Activated naive CD8-positive, alpha-beta T cell treated with anti-CD3 and anti-CD28 coated beads, Interleukin-2, amount 50 U/mL, for 24 hours (primary cell): ENCODE measurements at regions not wholly inside any gene's neighbourhood (a gene's known extent, or its start where the extent isn't known, plus 50 kb on each side); places are given as distances from the start of the nearest gene placed in this dataset.

Source experiments
- ATAC-seq: fragments of 150-1000 bp; cut with Tn5 transposase; one replicate; pipeline ENCODE4 v1.10.0; 2021
- DNase-seq: peaks from one replicate; pipeline ENCODE4 v3.0.0; 2021
- H3K27ac Mint-ChIP-seq: one replicate; pipeline ENCODE4 v1.8.0; 2021; ENCODE audit warnings: mild to moderate bottlenecking, mixed read lengths
- H3K27me3 Mint-ChIP-seq: one replicate; pipeline ENCODE4 v1.8.0; 2021; ENCODE audit warnings: mixed read lengths
- H3K36me3 Mint-ChIP-seq: one replicate; pipeline ENCODE4 v1.8.0; 2021; ENCODE audit warnings: low read depth, mixed read lengths
- H3K4me1 Mint-ChIP-seq: one replicate; pipeline ENCODE4 v1.8.0; 2021; ENCODE audit warnings: mixed read lengths
- H3K4me3 Mint-ChIP-seq: one replicate; pipeline ENCODE4 v1.8.0; 2021; ENCODE audit warnings: mild to moderate bottlenecking, moderate library complexity, mixed read lengths
- H3K9me3 Mint-ChIP-seq: one replicate; pipeline ENCODE4 v1.8.0; 2021; ENCODE audit warnings: mixed read lengths

GRCh38 chr3:18024715-18025114, 282.3 kb upstream of the TBC1D5 start:
- peaks cover 13% of the 10 kb centered on the region for H3K27me3 Mint-ChIP-seq
- H3K27ac Mint-ChIP-seq = no peak overlapping the region
- no peaks in the 10 kb centered on the region for H3K9me3 Mint-ChIP-seq
- H3K4me3 Mint-ChIP-seq = no peak overlapping the region
- no peaks in the 10 kb centered on the region for H3K36me3 Mint-ChIP-seq
- DNase-seq (no peak), ATAC-seq (peak; percentile 36)
- peaks cover 4% of the 10 kb centered on the region for H3K4me1 Mint-ChIP-seq

GRCh38 chr3:18019161-18019495, 276.7 kb upstream of the TBC1D5 start:
- DNase-seq (no peak), ATAC-seq (no peak)
- H3K36me3 Mint-ChIP-seq = no peaks in the 10 kb centered on the region
- H3K4me3 Mint-ChIP-seq = no peak overlapping the region
- no peak overlapping the region for H3K27ac Mint-ChIP-seq
- peaks cover 21% of the 10 kb centered on the region for H3K27me3 Mint-ChIP-seq
- peaks cover 8% of the 10 kb centered on the region for H3K9me3 Mint-ChIP-seq
- no peaks in the 10 kb centered on the region for H3K4me1 Mint-ChIP-seq

- Mint-ChIP-seq H3K4me3 (no peak overlapping the region), H3K36me3 (no peaks in the 10 kb centered on the region), H3K27ac (no peak overlapping the region), H3K4me1 (no peaks in the 10 kb centered on the region), H3K9me3 (peaks cover 8% of the 10 kb centered on the region), H3K27me3 (peaks cover 21% of the 10 kb centered on the region)
- ATAC-seq (no peak), DNase-seq (no peak)
These were observed 276.2 kb upstream of the TBC1D5 start for GRCh38 chr3:18018491-18019160.

GRCh38 chr3:18016366-18016765, 273.9 kb upstream of the TBC1D5 start:
- Mint-ChIP-seq H3K4me3 (no peak overlapping the region), H3K27ac (no peak overlapping the region), H3K4me1 (no peaks in the 10 kb centered on the region), H3K27me3 (peaks cover 17% of the 10 kb centered on the region), H3K36me3 (no peaks in the 10 kb centered on the region), H3K9me3 (peaks cover 8% of the 10 kb centered on the region)
- DNase-seq (no peak), ATAC-seq (no peak)

- no peak overlapping the region for H3K4me3 Mint-ChIP-seq
- DNase-seq (no peak), ATAC-seq (no peak)
- peaks cover 5% of the 10 kb centered on the region for H3K27me3 Mint-ChIP-seq
- H3K36me3 Mint-ChIP-seq = no peaks in the 10 kb centered on the region
- H3K4me1 Mint-ChIP-seq = no peaks in the 10 kb centered on the region
- peaks cover 8% of the 10 kb centered on the region for H3K9me3 Mint-ChIP-seq
- H3K27ac Mint-ChIP-seq = no peak overlapping the region
These were observed 270.5 kb upstream of the TBC1D5 start for GRCh38 chr3:18012933-18013332.

- ATAC-seq (no peak), DNase-seq (no peak)
- Mint-ChIP-seq H3K4me3 (no peak overlapping the region), H3K4me1 (no peaks in the 10 kb centered on the region), H3K9me3 (peaks cover 8% of the 10 kb centered on the region), H3K36me3 (no peaks in the 10 kb centered on the region), H3K27ac (no peak overlapping the region), H3K27me3 (peaks cover 2% of the 10 kb centered on the region)
These were observed 270.0 kb upstream of the TBC1D5 start for GRCh38 chr3:18012436-18012835.

GRCh38 chr3:18011387-18011786, 269.0 kb upstream of the TBC1D5 start:
- Mint-ChIP-seq H3K9me3 (peaks cover 5% of the 10 kb centered on the region), H3K27ac (no peak overlapping the region), H3K4me3 (no peak overlapping the region)

GRCh38 chr3:18010001-18010400, 267.6 kb upstream of the TBC1D5 start:
- ATAC-seq (no peak), DNase-seq (no peak)
- H3K4me3 Mint-ChIP-seq = no peak overlapping the region
- no peaks in the 10 kb centered on the region for H3K9me3 Mint-ChIP-seq
- H3K27ac Mint-ChIP-seq = no peak overlapping the region
- no peaks in the 10 kb centered on the region for H3K36me3 Mint-ChIP-seq
- H3K4me1 Mint-ChIP-seq = no peaks in the 10 kb centered on the region
- no peaks in the 10 kb centered on the region for H3K27me3 Mint-ChIP-seq

More at GRCh38 chr3:18011387-18011786, 269.0 kb upstream of the TBC1D5 start:
- no peaks in the 10 kb centered on the region for H3K36me3 Mint-ChIP-seq
- H3K4me1 Mint-ChIP-seq = no peaks in the 10 kb centered on the region
- no peak for DNase-seq
- ATAC-seq = no peak
- no peaks in the 10 kb centered on the region for H3K27me3 Mint-ChIP-seq

GRCh38 chr3:18008706-18009368, 266.4 kb upstream of the TBC1D5 start:
- Mint-ChIP-seq H3K4me1 (no peaks in the 10 kb centered on the region), H3K4me3 (no peak overlapping the region), H3K36me3 (no peaks in the 10 kb centered on the region), H3K27me3 (no peaks in the 10 kb centered on the region), H3K9me3 (peaks cover 5% of the 10 kb centered on the region), H3K27ac (no peak overlapping the region)
- ATAC-seq (no peak), DNase-seq (no peak)

GRCh38 chr3:18007980-18008379, 265.5 kb upstream of the TBC1D5 start:
- Mint-ChIP-seq H3K9me3 (peaks cover 5% of the 10 kb centered on the region), H3K4me3 (no peak overlapping the region), H3K27me3 (no peaks in the 10 kb centered on the region), H3K27ac (no peak overlapping the region), H3K36me3 (no peaks in the 10 kb centered on the region), H3K4me1 (no peaks in the 10 kb centered on the region)
- DNase-seq (no peak), ATAC-seq (no peak)

GRCh38 chr3:17995769-17996168, 253.3 kb upstream of the TBC1D5 start:
- DNase-seq = no peak
- Mint-ChIP-seq H3K27me3 (no peaks in the 10 kb centered on the region), H3K36me3 (no peaks in the 10 kb centered on the region), H3K4me1 (no peaks in the 10 kb centered on the region), H3K27ac (no peak overlapping the region), H3K4me3 (no peak overlapping the region), H3K9me3 (no peaks in the 10 kb centered on the region)
- ATAC-seq = no peak

GRCh38 chr3:17994167-17994566, 251.7 kb upstream of the TBC1D5 start:
- ATAC-seq (no peak), DNase-seq (no peak)
- Mint-ChIP-seq H3K4me1 (no peaks in the 10 kb centered on the region), H3K27me3 (no peaks in the 10 kb centered on the region), H3K36me3 (no peaks in the 10 kb centered on the region), H3K27ac (no peak overlapping the region), H3K4me3 (no peak overlapping the region), H3K9me3 (no peaks in the 10 kb centered on the region)

GRCh38 chr3:17990390-17990789, 248.0 kb upstream of the TBC1D5 start:
- Mint-ChIP-seq H3K27me3 (peaks cover 4% of the 10 kb centered on the region), H3K4me1 (no peaks in the 10 kb centered on the region), H3K36me3 (no peaks in the 10 kb centered on the region), H3K4me3 (no peak overlapping the region), H3K27ac (no peak overlapping the region), H3K9me3 (no peaks in the 10 kb centered on the region)
- DNase-seq (no peak), ATAC-seq (no peak)

GRCh38 chr3:17986348-17986816, 244.0 kb upstream of the TBC1D5 start:
- H3K36me3 Mint-ChIP-seq = no peaks in the 10 kb centered on the region
- no peak for DNase-seq
- no peak overlapping the region for H3K4me3 Mint-ChIP-seq
- H3K9me3 Mint-ChIP-seq = no peaks in the 10 kb centered on the region
- peaks cover 4% of the 10 kb centered on the region for H3K4me1 Mint-ChIP-seq
- no peak for ATAC-seq
- no peak overlapping the region for H3K27ac Mint-ChIP-seq
- H3K27me3 Mint-ChIP-seq = peaks cover 8% of the 10 kb centered on the region

GRCh38 chr3:17985658-17986347, 243.4 kb upstream of the TBC1D5 start:
- no peaks in the 10 kb centered on the region for H3K9me3 Mint-ChIP-seq
- H3K4me1 Mint-ChIP-seq = peaks cover 4% of the 10 kb centered on the region
- H3K4me3 Mint-ChIP-seq = no peak overlapping the region
- no peak overlapping the region for H3K27ac Mint-ChIP-seq
- ATAC-seq = no peak
- DNase-seq = no peak
- peaks cover 8% of the 10 kb centered on the region for H3K27me3 Mint-ChIP-seq
- H3K36me3 Mint-ChIP-seq = no peaks in the 10 kb centered on the region
